HEK293 (cell line): ENCODE measurements at regions not wholly inside any gene's neighbourhood (a gene's known extent, or its start where the extent isn't known, plus 50 kb on each side); places are given as distances from the start of the nearest gene placed in this dataset.
"Not testable (repeated sequence)": the region's sequence is repeated elsewhere in the genome, so short reads cannot be mapped to it uniquely, and the experiment has no call there.

Source experiments
- ATF2 ChIP-seq: fragments of 450-650 bp; formaldehyde crosslinking; IDR thresholded peaks from 2 replicates; pipeline ENCODE4 v1.5.1; 2016; ENCODE audit warnings: missing biosample characterization, missing genetic modification characterization, low read depth
- CTCF ChIP-seq: fragments of 450-650 bp; formaldehyde crosslinking; IDR thresholded peaks from 2 replicates; pipeline ENCODE4 v1.5.1; 2016; ENCODE audit warnings: missing biosample characterization, missing genetic modification characterization
- KLF10 ChIP-seq: fragments of 450-650 bp; IDR thresholded peaks from 2 replicates; pipeline ENCODE4 v1.5.1; 2018; ENCODE audit warnings: missing biosample characterization, mild to moderate bottlenecking, missing genetic modification characterization
- KLF7 ChIP-seq: fragments of 450-650 bp; formaldehyde crosslinking; IDR thresholded peaks from 2 replicates; pipeline ENCODE4 v1.5.1; 2016; ENCODE audit warnings: missing biosample characterization, missing genetic modification characterization, borderline replicate concordance
- PRDM1 ChIP-seq: fragments of 450-650 bp; formaldehyde crosslinking; IDR thresholded peaks from 2 replicates; pipeline ENCODE4; 2016; ENCODE audit warnings: missing biosample characterization, missing genetic modification characterization
- ZFP69B ChIP-seq: fragments of 450-650 bp; formaldehyde crosslinking; IDR thresholded peaks from 2 replicates; pipeline ENCODE4 v1.5.1; 2016; ENCODE audit warnings: missing biosample characterization, missing genetic modification characterization
- ZNF654 ChIP-seq: fragments of 450-650 bp; formaldehyde crosslinking; IDR thresholded peaks from 2 replicates; pipeline ENCODE4 v1.5.1; 2016; ENCODE audit warnings: low read depth, missing biosample characterization, missing genetic modification characterization
- ZNF664 ChIP-seq: fragments of 450-650 bp; formaldehyde crosslinking; IDR thresholded peaks from 2 replicates; pipeline ENCODE4 v1.5.1; 2016; ENCODE audit warnings: missing biosample characterization, missing genetic modification characterization
- TF ChIP-seq, protein P1 (sequence below): fragments of 450-650 bp; formaldehyde crosslinking; IDR thresholded peaks from 2 replicates; pipeline ENCODE4 v1.5.1; 2016; ENCODE audit warnings: missing biosample characterization, missing genetic modification characterization
- TF ChIP-seq, protein P2 (sequence below): fragments of 450-650 bp; formaldehyde crosslinking; IDR thresholded peaks from 2 replicates; pipeline ENCODE4 v1.5.1; 2016; ENCODE audit warnings: missing biosample characterization, missing genetic modification characterization
- TF ChIP-seq, protein P3 (sequence below): fragments of 450-650 bp; formaldehyde crosslinking; IDR thresholded peaks from 2 replicates; pipeline ENCODE4; 2016; ENCODE audit warnings: missing biosample characterization, missing genetic modification characterization
- TF ChIP-seq, protein P4 (sequence below): fragments of 450-650 bp; formaldehyde crosslinking; IDR thresholded peaks from 2 replicates; pipeline ENCODE4 v1.5.1; 2016; ENCODE audit warnings: missing biosample characterization, missing genetic modification characterization

- TF ChIP-seq CTCF (tag by site-specific recombination); ZNF664 (tag by site-specific recombination); ATF2 (tag by site-specific recombination); KLF7 (tag by site-specific recombination); KLF10; ZFP69B; ZNF654 (tag by site-specific recombination); PRDM1 (tag by site-specific recombination): not testable (repeated sequence)
- TF ChIP-seq, protein P1, sequence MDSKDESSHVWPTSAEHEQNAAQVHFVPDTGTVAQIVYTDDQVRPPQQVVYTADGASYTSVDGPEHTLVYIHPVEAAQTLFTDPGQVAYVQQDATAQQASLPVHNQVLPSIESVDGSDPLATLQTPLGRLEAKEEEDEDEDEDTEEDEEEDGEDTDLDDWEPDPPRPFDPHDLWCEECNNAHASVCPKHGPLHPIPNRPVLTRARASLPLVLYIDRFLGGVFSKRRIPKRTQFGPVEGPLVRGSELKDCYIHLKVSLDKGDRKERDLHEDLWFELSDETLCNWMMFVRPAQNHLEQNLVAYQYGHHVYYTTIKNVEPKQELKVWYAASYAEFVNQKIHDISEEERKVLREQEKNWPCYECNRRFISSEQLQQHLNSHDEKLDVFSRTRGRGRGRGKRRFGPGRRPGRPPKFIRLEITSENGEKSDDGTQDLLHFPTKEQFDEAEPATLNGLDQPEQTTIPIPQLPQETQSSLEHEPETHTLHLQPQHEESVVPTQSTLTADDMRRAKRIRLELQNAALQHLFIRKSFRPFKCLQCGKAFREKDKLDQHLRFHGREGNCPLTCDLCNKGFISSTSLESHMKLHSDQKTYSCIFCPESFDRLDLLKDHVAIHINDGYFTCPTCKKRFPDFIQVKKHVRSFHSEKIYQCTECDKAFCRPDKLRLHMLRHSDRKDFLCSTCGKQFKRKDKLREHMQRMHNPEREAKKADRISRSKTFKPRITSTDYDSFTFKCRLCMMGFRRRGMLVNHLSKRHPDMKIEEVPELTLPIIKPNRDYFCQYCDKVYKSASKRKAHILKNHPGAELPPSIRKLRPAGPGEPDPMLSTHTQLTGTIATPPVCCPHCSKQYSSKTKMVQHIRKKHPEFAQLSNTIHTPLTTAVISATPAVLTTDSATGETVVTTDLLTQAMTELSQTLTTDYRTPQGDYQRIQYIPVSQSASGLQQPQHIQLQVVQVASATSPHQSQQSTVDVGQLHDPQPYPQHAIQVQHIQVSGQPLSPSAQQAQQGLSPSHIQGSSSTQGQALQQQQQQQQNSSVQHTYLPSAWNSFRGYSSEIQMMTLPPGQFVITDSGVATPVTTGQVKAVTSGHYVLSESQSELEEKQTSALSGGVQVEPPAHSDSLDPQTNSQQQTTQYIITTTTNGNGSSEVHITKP (tag by site-specific recombination) = not testable (repeated sequence)
- TF ChIP-seq, protein P2, sequence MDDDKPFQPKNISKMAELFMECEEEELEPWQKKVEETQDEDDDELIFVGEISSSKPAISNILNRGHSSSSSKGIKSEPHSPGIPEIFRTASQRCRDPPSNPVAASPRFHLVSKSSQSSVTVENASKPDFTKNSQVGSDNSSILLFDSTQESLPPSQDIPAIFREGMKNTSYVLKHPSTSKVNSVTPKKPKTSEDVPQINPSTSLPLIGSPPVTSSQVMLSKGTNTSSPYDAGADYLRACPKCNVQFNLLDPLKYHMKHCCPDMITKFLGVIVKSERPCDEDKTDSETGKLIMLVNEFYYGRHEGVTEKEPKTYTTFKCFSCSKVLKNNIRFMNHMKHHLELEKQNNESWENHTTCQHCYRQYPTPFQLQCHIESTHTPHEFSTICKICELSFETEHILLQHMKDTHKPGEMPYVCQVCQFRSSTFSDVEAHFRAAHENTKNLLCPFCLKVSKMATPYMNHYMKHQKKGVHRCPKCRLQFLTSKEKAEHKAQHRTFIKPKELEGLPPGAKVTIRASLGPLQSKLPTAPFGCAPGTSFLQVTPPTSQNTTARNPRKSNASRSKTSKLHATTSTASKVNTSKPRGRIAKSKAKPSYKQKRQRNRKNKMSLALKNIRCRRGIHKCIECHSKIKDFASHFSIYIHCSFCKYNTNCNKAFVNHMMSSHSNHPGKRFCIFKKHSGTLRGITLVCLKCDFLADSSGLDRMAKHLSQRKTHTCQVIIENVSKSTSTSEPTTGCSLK = not testable (repeated sequence)
- TF ChIP-seq, protein P3, sequence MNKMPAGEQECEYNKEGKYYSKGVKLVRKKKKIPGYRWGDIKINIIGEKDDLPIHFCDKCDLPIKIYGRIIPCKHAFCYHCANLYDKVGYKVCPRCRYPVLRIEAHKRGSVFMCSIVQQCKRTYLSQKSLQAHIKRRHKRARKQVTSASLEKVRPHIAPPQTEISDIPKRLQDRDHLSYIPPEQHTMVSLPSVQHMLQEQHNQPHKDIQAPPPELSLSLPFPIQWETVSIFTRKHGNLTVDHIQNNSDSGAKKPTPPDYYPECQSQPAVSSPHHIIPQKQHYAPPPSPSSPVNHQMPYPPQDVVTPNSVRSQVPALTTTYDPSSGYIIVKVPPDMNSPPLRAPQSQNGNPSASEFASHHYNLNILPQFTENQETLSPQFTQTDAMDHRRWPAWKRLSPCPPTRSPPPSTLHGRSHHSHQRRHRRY (tag by site-specific recombination) = not testable (repeated sequence)
- TF ChIP-seq, protein P4, sequence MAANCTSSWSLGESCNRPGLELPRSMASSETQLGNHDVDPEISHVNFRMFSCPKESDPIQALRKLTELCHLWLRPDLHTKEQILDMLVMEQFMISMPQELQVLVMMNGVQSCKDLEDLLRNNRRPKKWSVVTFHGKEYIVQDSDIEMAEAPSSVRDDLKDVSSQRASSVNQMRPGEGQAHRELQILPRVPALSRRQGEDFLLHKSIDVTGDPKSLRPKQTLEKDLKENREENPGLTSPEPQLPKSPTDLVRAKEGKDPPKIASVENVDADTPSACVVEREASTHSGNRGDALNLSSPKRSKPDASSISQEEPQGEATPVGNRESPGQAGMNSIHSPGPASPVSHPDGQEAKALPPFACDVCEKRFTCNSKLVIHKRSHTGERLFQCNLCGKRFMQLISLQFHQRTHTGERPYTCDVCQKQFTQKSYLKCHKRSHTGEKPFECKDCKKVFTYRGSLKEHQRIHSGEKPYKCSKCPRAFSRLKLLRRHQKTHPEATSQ = not testable (repeated sequence)
Observed at GRCh38 chr6:57975127-57975526, 657.7 kb downstream of the PRIM2 start.
